GM12801 (cell line): ENCODE measurements at regions not wholly inside any gene's neighbourhood (a gene's known extent, or its start where the extent isn't known, plus 50 kb on each side); places are given as distances from the start of the nearest gene placed in this dataset.

Experiments
- TF ChIP-seq, protein P1 (sequence below): IDR thresholded peaks from one replicate; pipeline ENCODE4 v1.5.1; 2011; ENCODE audit warnings: control low read depth; ENCODE audit not compliant: insufficient read length; ENCODE audit errors: extremely low read depth

- TF ChIP-seq, protein P1, sequence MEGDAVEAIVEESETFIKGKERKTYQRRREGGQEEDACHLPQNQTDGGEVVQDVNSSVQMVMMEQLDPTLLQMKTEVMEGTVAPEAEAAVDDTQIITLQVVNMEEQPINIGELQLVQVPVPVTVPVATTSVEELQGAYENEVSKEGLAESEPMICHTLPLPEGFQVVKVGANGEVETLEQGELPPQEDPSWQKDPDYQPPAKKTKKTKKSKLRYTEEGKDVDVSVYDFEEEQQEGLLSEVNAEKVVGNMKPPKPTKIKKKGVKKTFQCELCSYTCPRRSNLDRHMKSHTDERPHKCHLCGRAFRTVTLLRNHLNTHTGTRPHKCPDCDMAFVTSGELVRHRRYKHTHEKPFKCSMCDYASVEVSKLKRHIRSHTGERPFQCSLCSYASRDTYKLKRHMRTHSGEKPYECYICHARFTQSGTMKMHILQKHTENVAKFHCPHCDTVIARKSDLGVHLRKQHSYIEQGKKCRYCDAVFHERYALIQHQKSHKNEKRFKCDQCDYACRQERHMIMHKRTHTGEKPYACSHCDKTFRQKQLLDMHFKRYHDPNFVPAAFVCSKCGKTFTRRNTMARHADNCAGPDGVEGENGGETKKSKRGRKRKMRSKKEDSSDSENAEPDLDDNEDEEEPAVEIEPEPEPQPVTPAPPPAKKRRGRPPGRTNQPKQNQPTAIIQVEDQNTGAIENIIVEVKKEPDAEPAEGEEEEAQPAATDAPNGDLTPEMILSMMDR: no peak
These were observed 1283.7 kb upstream of the ADGRL2 start for GRCh38 chr1:80517062-80517461.

- TF ChIP-seq, protein P1: no peak
These were observed 1290.7 kb upstream of the ADGRL2 start for GRCh38 chr1:80509965-80510522.

DNA sequence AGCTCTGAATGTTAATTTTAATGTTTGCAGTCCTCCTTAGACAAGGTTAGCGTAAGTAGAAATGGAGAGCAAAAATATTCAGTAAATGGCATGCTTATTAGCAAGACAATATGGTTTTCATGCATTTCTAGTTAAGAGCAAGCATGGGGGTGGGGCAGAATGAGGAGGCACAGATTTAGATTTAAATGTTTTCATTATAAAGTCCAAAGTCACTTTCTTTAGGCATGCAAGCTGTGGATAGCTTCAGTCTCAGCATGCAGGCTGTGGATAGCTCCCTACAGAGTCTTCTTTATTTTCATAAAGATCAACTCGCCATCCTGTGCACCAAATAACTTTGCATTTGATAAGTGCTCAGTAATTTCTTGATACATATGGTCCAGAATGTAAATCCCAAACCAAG is 1294.5 kb upstream of the ADGRL2 start:
- TF ChIP-seq, protein P1: no peak

DNA sequence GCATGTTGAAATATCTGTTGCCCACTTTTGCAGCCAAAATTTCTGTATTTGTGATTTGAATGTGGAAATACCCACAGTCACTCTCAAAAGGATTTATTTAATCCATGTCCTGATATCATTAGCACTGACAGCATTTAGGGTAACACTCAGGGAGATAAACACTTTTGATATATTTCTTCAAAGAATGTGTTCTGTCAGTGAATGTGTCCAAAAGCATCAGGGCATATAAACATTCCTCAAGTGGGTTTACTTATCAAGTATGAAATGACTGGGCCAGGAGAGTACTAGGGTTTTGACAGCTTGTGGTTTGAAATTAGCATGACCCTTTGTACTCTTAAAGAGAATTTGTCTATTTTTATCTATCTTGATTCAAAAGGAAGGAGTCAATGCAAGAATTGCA is 1302.1 kb upstream of the ADGRL2 start:
- TF ChIP-seq, protein P1: no peak

GRCh38 chr1:80495806-80496205 is 1304.9 kb upstream of the ADGRL2 start:
- TF ChIP-seq, protein P1: no peak

GRCh38 chr1:80472145-80472544 is 1328.6 kb upstream of the ADGRL2 start:
- TF ChIP-seq, protein P1: no peak

GRCh38 chr1:80468356-80468755 is 1332.4 kb upstream of the ADGRL2 start:
- TF ChIP-seq, protein P1: no peak

DNA sequence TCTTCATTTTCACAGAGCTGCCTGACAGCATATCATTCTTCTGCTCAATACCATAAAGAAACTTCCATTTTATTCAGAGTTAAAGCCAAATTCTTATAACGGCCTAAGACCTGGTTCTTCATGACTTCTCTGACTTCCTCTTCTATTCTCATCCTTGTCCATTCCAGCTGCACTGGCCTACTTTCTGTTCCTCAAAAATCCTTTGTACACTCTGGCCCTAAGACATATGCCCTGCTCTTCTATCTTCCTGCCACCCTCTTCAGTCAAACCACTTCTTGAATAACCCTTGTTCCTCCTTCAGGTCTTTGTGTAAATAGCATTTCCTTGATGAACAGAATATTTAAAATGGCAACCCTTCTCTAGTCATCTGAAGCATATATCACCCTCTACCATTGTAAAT is 1338.7 kb upstream of the ADGRL2 start:
- TF ChIP-seq, protein P1: no peak
